ENCODE measurements at regions not wholly inside any gene's neighbourhood (a gene's known extent, or its start where the extent isn't known, plus 50 kb on each side); places are given as distances from the start of the nearest gene placed in this dataset.

DNA sequence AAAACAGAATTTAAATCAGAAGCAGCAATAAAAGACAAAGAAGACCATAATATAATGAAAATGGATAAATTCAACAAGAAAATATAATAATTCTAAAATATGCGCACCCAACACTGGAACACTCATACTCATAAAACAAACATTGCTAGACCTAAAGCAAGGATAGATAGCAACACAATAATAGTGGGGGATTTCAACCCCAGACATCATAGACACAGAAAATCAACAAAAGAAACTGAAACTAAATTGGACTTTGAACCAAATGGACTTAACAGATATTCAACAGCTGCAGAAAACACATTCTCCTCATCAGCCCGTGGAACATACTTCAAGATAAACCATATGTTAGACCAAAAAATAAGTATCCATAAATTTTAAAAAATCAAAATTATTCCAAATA is 1552.6 kb downstream of the C4orf33 start:
- Mint-ChIP-seq H3K4me3 (no peak overlapping the region), H3K4me1 (no peaks in the 10 kb centered on the region), H3K27ac (no peak overlapping the region), H3K27me3 (ENCODE audit: low read depth) (peaks cover 3% of the 10 kb centered on the region), H3K9me3 (no peaks in the 10 kb centered on the region), H3K36me3 (no peaks in the 10 kb centered on the region)
- TF ChIP-seq, protein P1, sequence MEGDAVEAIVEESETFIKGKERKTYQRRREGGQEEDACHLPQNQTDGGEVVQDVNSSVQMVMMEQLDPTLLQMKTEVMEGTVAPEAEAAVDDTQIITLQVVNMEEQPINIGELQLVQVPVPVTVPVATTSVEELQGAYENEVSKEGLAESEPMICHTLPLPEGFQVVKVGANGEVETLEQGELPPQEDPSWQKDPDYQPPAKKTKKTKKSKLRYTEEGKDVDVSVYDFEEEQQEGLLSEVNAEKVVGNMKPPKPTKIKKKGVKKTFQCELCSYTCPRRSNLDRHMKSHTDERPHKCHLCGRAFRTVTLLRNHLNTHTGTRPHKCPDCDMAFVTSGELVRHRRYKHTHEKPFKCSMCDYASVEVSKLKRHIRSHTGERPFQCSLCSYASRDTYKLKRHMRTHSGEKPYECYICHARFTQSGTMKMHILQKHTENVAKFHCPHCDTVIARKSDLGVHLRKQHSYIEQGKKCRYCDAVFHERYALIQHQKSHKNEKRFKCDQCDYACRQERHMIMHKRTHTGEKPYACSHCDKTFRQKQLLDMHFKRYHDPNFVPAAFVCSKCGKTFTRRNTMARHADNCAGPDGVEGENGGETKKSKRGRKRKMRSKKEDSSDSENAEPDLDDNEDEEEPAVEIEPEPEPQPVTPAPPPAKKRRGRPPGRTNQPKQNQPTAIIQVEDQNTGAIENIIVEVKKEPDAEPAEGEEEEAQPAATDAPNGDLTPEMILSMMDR (IDR thresholded peaks at IDR 0.05; ENCODE audit: unreplicated experiment) = no peak
- DNase-seq (ENCODE audit: low spot score in 2 of 2, unreplicated experiment in 2 of 2) = no peak

- TF ChIP-seq, protein P1 (IDR thresholded peaks at IDR 0.05; ENCODE audit: unreplicated experiment) = no peak
- Mint-ChIP-seq H3K4me3 (no peak overlapping the region), H3K4me1 (no peaks in the 10 kb centered on the region), H3K27ac (no peak overlapping the region), H3K27me3 (ENCODE audit: low read depth) (peaks cover 3% of the 10 kb centered on the region), H3K36me3 (no peaks in the 10 kb centered on the region), H3K9me3 (peaks cover 21% of the 10 kb centered on the region)
- no peak for DNase-seq (ENCODE audit: low spot score in 2 of 2, unreplicated experiment in 2 of 2)
These were observed 1557.9 kb downstream of the C4orf33 start for GRCh38 chr4:130653842-130654241.

- no peak for DNase-seq (ENCODE audit: low spot score in 2 of 2, unreplicated experiment in 2 of 2)
- Mint-ChIP-seq H3K27ac (no peak overlapping the region), H3K36me3 (no peaks in the 10 kb centered on the region), H3K4me1 (peaks cover 3% of the 10 kb centered on the region), H3K9me3 (peaks cover 14% of the 10 kb centered on the region), H3K4me3 (no peak overlapping the region), H3K27me3 (ENCODE audit: low read depth) (no peaks in the 10 kb centered on the region)
- TF ChIP-seq, protein P1 (IDR thresholded peaks at IDR 0.05; ENCODE audit: unreplicated experiment) = no peak
These were observed 1563.4 kb downstream of the C4orf33 start for GRCh38 chr4:130659320-130659719.

- H3K4me1 Mint-ChIP-seq = no peaks in the 10 kb centered on the region
- no peak for DNase-seq (ENCODE audit: low spot score in 2 of 2, unreplicated experiment in 2 of 2)
- H3K36me3 Mint-ChIP-seq = no peaks in the 10 kb centered on the region
- no peaks in the 10 kb centered on the region for H3K9me3 Mint-ChIP-seq
- TF ChIP-seq, protein P1 (IDR thresholded peaks at IDR 0.05; ENCODE audit: unreplicated experiment) = no peak
- H3K27me3 Mint-ChIP-seq (ENCODE audit: low read depth) = no peaks in the 10 kb centered on the region
- H3K27ac Mint-ChIP-seq = no peak overlapping the region
- H3K4me3 Mint-ChIP-seq = no peak overlapping the region
These were observed 1572.9 kb downstream of the C4orf33 start for GRCh38 chr4:130668859-130669258.

DNA sequence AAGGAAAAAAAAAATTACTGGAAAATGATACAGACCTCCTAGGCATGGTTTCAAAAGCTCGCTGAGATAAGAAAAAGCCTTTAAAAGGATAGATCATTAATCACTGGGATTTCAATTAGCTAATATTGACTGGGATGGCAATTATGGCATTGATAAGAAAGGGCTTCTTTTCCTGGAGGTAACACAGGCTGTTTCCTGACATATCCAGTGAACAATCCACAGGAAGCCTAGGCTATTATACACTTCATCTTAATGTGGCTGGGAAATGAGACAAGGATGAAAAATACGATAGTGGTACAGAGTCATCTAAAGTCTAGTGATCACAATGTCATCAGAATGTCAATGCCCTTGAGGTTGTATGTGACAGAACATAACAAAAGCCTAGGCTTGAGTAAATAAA is 1579.3 kb downstream of the C4orf33 start:
- DNase-seq (ENCODE audit: low spot score in 2 of 2, unreplicated experiment in 2 of 2) = no peak
- H3K36me3 Mint-ChIP-seq = no peaks in the 10 kb centered on the region
- H3K4me1 Mint-ChIP-seq = peaks cover 4% of the 10 kb centered on the region
- H3K27ac Mint-ChIP-seq = no peak overlapping the region
- H3K9me3 Mint-ChIP-seq = no peaks in the 10 kb centered on the region
- TF ChIP-seq, protein P1 (IDR thresholded peaks at IDR 0.05; ENCODE audit: unreplicated experiment) = no peak
- no peak overlapping the region for H3K4me3 Mint-ChIP-seq
- no peaks in the 10 kb centered on the region for H3K27me3 Mint-ChIP-seq (ENCODE audit: low read depth)

DNA sequence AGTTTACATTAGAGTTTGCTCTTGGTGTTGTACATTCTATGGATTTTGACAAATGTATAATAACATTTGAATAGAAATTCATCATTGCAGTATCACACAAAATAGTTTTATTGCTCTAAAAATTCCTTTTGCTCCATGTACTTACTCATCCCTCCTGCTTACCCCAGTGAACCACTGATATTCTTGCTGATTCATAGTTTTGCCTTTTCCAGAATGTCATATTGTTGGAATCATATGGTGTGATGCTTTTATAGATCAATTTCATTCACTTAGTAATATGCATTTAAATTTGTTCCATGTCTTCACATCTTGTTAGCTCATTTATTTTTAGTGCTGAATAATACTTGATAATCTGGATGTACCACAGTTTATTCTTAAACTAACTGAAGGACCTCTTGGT is 1593.2 kb downstream of the C4orf33 start:
- H3K27ac Mint-ChIP-seq = no peak overlapping the region

More for the DNA sequence above, 1593.2 kb downstream of the C4orf33 start:
- TF ChIP-seq, protein P1 (IDR thresholded peaks at IDR 0.05; ENCODE audit: unreplicated experiment) = no peak
- Mint-ChIP-seq H3K27me3 (ENCODE audit: low read depth) (no peaks in the 10 kb centered on the region), H3K4me1 (no peaks in the 10 kb centered on the region), H3K36me3 (no peaks in the 10 kb centered on the region), H3K9me3 (peaks cover 19% of the 10 kb centered on the region), H3K4me3 (no peak overlapping the region)
- no peak for DNase-seq (ENCODE audit: low spot score in 2 of 2, unreplicated experiment in 2 of 2)
